ENCODE measurements at regions not wholly inside any gene's neighbourhood (a gene's known extent, or its start where the extent isn't known, plus 50 kb on each side); places are given as distances from the start of the nearest gene placed in this dataset.

GRCh38 chr13:85544756-85545155 lies 254.5 kb downstream of the SLITRK6 start:
- TF ChIP-seq CTCF (IDR thresholded peaks at IDR 0.05; ENCODE audit: low read depth, low read length, poor library complexity, severe bottlenecking) (no peak), EZH2phosphoT487 (IDR thresholded peaks at IDR 0.05; ENCODE audit: borderline replicate concordance, low read length) (no peak)

All from DOHH2 (cell line).